ENCODE measurements at regions not wholly inside any gene's neighbourhood (a gene's known extent, or its start where the extent isn't known, plus 50 kb on each side); places are given as distances from the start of the nearest gene placed in this dataset.

DNA sequence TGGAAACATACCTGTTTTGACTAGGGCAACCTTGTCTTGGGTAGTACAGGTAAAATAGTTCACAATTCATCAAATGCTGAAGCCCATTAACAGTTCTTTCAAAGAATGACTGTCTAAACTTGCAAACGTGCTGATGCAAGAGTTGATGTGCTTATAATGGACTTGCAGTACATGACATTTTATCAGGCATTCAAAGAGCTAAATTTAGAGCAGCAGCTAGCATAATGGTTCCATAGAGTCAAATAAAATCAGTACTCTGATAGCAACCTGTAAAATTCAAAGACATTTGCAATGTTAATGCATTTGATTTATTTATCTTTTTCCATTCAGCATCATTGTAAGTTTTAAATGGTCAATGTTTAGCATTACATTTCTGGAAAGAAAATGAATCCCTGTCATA is 979.7 kb upstream of the SLC10A2 start:
- peaks cover 6% of the 10 kb centered on the region for H3K9me3 Mint-ChIP-seq
- DNase-seq, result no peak
- no peak overlapping the region for H3K27ac Mint-ChIP-seq
- no peaks in the 10 kb centered on the region for H3K4me1 Mint-ChIP-seq (ENCODE audit: low read depth)
- no peaks in the 10 kb centered on the region for H3K27me3 Mint-ChIP-seq
- no peak overlapping the region for H3K4me3 Mint-ChIP-seq
- H3K36me3 Mint-ChIP-seq (ENCODE audit: low read depth), result no peaks in the 10 kb centered on the region

DNA sequence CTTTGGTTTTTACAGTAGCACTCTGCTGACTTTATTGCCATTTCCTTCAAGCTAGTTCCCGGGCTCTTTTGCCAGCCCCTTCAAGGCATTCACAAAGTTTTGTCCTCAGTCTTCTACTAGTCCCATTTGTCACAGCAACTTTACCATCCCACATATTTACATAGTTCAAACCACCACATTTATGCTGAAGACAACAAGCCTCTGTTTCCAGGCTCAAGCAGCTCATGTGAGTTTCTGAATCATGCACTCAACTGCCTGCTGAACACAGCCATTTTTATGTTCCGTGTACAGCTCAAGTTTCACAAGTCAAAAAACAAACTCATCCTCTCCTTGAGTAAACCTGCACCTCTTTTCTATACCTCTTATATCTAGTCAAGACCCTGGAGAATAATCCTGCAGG is 977.0 kb upstream of the SLC10A2 start:
- Mint-ChIP-seq H3K27me3 (no peaks in the 10 kb centered on the region), H3K4me3 (no peak overlapping the region), H3K4me1 (ENCODE audit: low read depth) (no peaks in the 10 kb centered on the region), H3K9me3 (peaks cover 9% of the 10 kb centered on the region), H3K27ac (no peak overlapping the region), H3K36me3 (ENCODE audit: low read depth) (no peaks in the 10 kb centered on the region)
- DNase-seq, result no peak

DNA sequence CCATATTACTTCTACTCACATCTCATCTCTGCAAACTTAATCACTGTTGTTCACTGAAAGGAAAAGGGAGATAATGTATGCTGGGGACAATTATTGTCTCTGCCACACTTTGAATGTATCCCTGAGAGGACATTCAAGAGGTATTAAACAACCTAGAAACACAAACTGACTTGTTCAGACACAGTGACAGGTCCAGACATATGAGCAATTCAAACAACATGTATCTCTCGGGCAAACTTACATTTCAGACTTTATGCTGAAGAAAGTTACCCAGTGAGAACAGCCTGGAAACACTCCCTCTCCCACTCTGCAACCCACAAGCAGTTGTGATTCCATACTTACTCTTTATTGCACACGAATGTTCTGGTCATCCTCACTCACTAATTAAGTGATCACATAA is 968.7 kb upstream of the SLC10A2 start:
- Mint-ChIP-seq H3K4me3 (no peak overlapping the region), H3K9me3 (no peaks in the 10 kb centered on the region), H3K36me3 (ENCODE audit: low read depth) (no peaks in the 10 kb centered on the region), H3K27me3 (no peaks in the 10 kb centered on the region), H3K4me1 (ENCODE audit: low read depth) (no peaks in the 10 kb centered on the region), H3K27ac (no peak overlapping the region)
- no peak for DNase-seq

DNA sequence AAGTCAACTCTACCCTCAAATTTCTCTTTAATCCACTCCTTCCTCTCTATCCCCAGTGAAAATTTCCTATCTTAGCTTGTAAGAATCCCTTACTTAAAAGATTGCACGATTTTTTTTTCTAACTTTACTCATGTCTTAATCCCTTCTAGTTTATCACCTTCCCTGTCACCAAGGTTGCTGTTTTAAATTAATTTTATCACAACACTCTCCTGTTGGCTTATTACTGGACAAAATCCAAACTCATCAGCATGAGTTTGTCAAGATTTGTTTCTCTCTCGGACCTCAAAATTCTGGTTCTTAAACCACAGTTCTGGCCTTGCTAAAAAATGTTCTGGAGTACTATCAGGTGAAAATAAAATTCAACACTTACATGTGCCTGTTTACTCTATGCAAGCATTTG is 959.1 kb upstream of the SLC10A2 start:
- H3K27ac Mint-ChIP-seq, result no peak overlapping the region

DNA sequence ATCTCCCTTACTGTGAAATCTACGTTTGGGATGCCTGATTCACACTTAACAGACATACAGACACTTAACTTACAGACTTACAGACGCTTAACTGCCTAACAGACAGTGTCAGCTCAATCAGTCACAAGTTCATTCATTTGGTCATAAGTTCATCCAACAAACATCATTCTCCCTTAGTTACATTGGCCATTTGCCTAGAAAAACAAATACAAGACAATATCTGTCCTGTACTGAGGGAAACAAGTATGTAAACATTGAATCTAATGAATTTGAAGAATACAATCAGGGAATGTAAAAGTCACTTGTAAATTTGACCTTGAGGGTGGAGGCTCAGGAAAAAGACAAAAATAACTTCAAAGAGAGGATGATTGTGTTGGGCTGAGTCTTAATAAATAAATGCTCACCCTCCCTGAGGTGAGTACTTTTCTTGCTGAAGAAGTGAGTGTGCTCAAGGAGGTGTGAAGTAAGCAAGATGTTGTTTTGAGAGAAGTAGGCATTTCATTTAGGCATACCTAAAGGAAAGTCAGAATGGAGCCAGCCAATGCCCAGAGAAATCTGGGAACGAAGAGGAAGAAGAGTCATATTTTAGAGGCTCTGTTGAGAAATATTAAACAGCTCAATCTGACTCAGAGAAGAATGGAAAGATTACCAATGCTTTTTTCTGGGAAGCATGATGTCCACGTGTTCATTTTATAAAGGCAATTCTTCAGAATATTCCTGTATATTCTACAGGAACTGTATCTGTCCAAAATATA is 958.4 kb upstream of the SLC10A2 start:
- H3K36me3 Mint-ChIP-seq (ENCODE audit: low read depth), result no peaks in the 10 kb centered on the region
- H3K27me3 Mint-ChIP-seq, result no peaks in the 10 kb centered on the region
- H3K4me3 Mint-ChIP-seq, result no peak overlapping the region
- H3K4me1 Mint-ChIP-seq (ENCODE audit: low read depth), result no peaks in the 10 kb centered on the region
- DNase-seq, result no peak
- H3K27ac Mint-ChIP-seq, result no peak overlapping the region
- H3K9me3 Mint-ChIP-seq, result peaks cover 6% of the 10 kb centered on the region

More for the DNA sequence above, 959.1 kb upstream of the SLC10A2 start:
- no peak for DNase-seq
- no peaks in the 10 kb centered on the region for H3K36me3 Mint-ChIP-seq (ENCODE audit: low read depth)
- no peaks in the 10 kb centered on the region for H3K4me1 Mint-ChIP-seq (ENCODE audit: low read depth)
- H3K27me3 Mint-ChIP-seq, result no peaks in the 10 kb centered on the region
- peaks cover 4% of the 10 kb centered on the region for H3K9me3 Mint-ChIP-seq
- no peak overlapping the region for H3K4me3 Mint-ChIP-seq

DNA sequence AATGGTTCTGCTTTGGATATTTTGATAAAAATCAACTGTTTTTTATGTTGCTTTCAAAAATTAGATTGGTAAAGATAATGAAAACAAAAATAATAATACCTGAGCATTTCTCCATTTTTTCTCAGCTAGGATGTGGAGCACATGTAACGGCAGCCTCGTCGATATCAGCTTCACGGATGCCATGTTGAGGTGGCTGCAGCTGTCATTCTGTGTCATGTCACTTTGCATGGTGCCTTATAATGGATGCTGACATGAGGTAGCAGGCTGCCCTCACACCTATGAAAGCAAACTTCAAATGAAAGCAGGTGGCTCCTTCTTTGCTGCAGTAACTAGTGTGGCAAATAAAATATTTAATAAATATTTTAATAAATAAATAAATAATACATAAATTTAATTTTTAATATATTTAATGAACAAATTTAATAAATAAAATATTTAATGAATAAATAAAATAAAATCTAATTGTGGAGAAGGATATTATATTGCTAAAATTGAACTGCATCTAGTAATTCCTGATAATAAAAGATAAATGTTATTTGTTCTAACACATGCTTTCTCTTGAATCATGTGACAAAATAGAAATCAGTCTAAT is 955.7 kb upstream of the SLC10A2 start:
- no peaks in the 10 kb centered on the region for H3K4me1 Mint-ChIP-seq (ENCODE audit: low read depth)
- peaks cover 6% of the 10 kb centered on the region for H3K9me3 Mint-ChIP-seq
- H3K27me3 Mint-ChIP-seq, result no peaks in the 10 kb centered on the region
- no peak for DNase-seq
- no peaks in the 10 kb centered on the region for H3K36me3 Mint-ChIP-seq (ENCODE audit: low read depth)
- no peak overlapping the region for H3K4me3 Mint-ChIP-seq
- no peak overlapping the region for H3K27ac Mint-ChIP-seq

DNA sequence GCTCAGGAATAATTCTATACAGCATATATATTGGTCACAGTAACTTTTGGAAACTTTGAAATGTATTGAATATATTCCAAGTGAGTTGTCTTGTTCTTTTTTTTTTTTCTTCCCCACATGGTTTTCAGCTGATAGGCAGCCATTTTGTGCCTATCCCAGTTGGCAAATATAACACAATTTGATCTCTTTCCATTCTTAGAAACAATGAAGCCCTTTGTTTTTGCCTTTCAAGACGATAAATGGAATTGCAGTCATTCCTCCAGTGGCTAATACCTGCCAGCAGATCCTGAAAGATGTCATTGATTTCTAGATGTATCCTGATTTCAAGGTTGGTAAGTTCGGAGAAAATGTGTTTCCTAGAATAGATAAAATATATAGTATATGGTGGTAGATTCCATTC is 951.1 kb upstream of the SLC10A2 start:
- peaks cover 6% of the 10 kb centered on the region for H3K9me3 Mint-ChIP-seq
- H3K4me1 Mint-ChIP-seq (ENCODE audit: low read depth), result no peaks in the 10 kb centered on the region
- DNase-seq, result no peak
- no peaks in the 10 kb centered on the region for H3K27me3 Mint-ChIP-seq
- H3K4me3 Mint-ChIP-seq, result no peak overlapping the region
- H3K36me3 Mint-ChIP-seq (ENCODE audit: low read depth), result no peaks in the 10 kb centered on the region
- H3K27ac Mint-ChIP-seq, result no peak overlapping the region

DNA sequence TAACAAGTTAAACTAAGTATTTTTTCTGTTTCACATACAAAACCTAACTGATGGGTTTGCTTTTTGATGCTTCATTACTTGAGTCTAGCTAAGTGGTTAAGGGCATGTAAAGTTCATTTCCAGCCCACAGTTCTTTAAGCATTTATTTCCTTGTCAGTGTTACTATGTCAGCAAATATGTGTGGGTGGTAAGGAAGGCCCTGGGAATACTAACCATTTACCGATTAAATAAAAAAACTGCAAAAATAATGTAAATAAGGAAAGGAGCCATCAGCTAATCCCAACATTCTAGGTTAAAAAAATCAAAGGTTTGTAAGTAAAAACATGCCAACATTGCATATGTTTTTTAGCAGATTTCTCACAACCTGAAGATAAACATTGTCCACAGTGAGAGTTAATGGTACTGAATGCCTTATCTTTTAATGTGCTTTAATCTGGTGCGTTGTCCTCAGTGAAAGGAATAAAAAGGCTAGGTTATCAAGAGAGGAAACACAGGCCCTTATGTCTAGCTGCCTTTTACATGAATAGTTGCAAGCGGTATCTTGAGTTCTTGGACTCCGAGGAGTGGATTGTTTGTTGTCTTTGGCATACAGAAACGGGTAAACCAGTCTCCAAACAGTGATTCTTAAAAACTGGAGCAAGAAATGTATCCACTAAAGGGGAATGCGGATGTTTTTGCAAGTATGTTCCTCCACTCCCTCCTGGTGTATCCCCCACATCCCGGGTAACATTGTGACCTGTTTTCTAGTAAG is 949.6 kb upstream of the SLC10A2 start:
- H3K27ac Mint-ChIP-seq, result no peak overlapping the region
- H3K36me3 Mint-ChIP-seq (ENCODE audit: low read depth), result no peaks in the 10 kb centered on the region
- no peaks in the 10 kb centered on the region for H3K27me3 Mint-ChIP-seq
- H3K4me3 Mint-ChIP-seq, result no peak overlapping the region
- H3K4me1 Mint-ChIP-seq (ENCODE audit: low read depth), result no peaks in the 10 kb centered on the region
- H3K9me3 Mint-ChIP-seq, result peaks cover 4% of the 10 kb centered on the region
- no peak for DNase-seq

DNA sequence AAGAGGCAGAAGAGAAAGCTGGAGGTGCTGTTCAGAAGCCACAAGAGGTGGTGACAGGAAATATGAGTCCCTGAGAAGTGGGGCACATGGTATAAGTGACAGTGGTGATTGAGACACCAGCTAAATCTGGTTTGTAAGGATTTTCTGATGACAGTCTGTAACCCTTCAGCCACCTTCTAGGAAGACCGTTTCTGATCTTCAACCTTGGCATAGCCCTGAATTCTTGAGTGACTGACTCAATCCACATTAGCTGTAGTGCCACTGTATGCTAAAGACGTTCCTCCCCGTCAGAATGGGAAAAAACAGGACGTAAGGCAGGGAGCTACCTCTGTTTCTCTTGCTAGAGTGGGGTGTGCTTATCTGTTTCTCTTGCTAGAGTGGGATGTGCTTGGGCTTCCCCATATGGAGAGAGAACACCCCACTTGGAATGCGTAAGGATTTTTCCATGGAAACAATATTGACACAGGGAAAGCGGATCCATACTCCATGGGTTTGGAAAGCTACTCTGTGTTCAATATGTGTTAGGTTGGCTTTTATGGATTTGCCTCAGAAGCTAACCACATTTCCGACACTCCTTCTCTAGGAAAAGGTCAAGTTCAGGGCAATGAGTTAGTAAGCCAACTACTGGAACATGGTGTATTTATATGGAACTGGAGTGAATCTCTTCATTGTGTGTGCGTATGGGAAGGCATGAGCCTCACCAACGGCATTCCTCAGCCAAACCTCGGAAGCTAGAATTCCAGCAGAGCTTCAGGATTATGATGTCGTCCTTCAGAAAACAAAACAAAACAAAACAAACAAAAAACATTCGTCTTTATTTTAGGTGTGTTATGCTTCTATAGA is 948.8 kb upstream of the SLC10A2 start:
- H3K36me3 Mint-ChIP-seq (ENCODE audit: low read depth), result no peaks in the 10 kb centered on the region
- H3K9me3 Mint-ChIP-seq, result peaks cover 4% of the 10 kb centered on the region
- no peaks in the 10 kb centered on the region for H3K4me1 Mint-ChIP-seq (ENCODE audit: low read depth)
- DNase-seq, result no peak
- no peak overlapping the region for H3K4me3 Mint-ChIP-seq
- no peak overlapping the region for H3K27ac Mint-ChIP-seq
- no peaks in the 10 kb centered on the region for H3K27me3 Mint-ChIP-seq

DNA sequence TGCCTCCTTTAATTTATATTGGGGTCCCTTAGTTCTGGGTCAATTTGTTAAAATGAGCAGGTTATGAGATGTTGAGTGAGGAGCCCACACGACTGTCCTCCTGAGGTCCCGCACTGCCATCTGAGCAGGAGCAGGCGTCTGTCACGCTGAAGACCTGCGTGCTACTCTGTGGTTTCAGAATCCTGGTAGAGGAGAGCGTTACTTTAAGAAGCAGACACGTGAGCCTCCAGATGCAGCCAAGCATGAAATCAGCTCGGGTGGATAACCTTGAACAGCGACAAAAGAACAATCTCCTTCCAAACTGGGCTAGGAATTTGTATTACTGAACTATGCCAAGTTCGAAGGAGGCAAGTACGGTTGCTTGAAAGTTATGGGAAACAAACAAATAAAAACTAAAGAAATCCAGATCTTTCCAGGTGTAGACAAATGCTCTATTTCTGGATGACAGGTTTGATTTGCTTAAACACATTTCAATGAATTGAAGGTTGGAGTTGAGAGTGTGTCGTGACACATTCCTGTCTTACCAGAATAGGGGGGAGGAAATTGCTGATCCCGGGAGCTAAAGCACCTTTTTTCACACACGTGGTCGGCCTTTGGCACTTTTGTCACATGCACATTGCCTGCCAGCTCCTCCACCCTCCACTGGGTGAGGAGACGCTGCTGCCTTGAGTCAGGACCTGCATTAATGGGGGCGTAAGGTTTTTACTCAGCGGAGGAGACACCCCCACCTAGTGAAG is 945.5 kb upstream of the SLC10A2 start:
- no peak overlapping the region for H3K27ac Mint-ChIP-seq
- DNase-seq, result no peak
- H3K4me1 Mint-ChIP-seq (ENCODE audit: low read depth), result no peaks in the 10 kb centered on the region
- H3K4me3 Mint-ChIP-seq, result no peak overlapping the region
- H3K36me3 Mint-ChIP-seq (ENCODE audit: low read depth), result no peaks in the 10 kb centered on the region
- no peaks in the 10 kb centered on the region for H3K27me3 Mint-ChIP-seq
- H3K9me3 Mint-ChIP-seq, result peaks cover 4% of the 10 kb centered on the region

DNA sequence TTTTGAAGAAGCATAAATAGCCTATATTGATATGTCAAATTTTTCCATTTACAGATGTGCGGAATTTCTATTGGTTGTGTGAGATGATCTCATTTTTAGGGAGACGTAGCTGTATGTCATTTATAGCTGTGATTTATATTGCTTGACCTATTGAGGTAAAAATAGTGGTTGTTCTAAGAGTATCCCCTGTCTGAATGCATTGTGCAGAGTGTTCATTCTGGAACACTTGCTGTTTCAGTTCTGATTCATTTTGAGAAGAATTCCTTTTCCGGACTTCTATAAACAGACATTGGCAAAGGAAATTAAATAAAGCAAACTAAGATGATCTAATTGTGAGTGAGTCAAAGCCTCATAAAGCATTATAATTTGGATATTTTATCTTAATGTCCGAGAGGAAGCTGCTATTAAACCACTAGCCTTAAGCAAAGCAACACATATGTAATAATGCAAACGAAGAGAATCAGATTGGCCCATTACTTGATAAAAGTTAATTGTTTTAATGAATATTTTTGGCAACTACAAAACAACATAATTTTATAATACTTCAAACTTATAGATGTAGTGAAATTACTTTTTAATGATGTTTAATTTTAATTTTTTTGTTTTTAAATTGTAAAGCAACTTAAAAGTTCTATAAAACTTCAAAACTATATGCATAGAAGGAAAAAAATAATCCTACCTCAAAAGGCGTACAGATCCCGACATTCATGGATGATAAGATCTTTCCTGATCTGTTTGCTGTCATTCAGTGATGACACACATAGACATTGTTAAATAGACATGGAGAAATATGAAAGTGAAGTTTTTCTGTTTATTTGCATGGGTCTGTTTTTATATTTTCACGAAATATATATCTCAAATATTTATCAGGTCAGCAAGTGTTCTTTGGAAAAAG is 942.6 kb upstream of the SLC10A2 start:
- no peaks in the 10 kb centered on the region for H3K27me3 Mint-ChIP-seq
- H3K9me3 Mint-ChIP-seq, result peaks cover 4% of the 10 kb centered on the region
- no peaks in the 10 kb centered on the region for H3K4me1 Mint-ChIP-seq (ENCODE audit: low read depth)
- DNase-seq, result no peak
- no peaks in the 10 kb centered on the region for H3K36me3 Mint-ChIP-seq (ENCODE audit: low read depth)
- H3K27ac Mint-ChIP-seq, result no peak overlapping the region
- H3K4me3 Mint-ChIP-seq, result no peak overlapping the region

DNA sequence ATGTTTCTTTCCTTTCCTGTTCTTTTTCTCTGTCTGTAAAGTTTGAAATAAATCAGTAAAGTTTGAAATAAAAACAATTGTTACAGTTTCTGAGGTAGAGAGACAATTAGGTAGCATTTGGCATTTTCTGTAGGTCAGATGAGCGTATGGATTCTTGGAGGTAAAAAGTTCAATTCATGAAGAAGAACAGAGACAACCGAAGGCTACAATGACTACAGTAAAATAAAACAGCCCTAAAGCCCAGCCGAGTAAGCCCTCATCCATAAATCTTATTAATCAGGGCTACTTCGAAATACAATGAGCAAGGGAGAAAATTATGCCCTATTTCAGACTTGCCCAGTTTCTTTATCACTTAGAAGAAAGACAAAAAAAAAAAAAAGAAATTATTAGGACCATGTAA is 941.9 kb upstream of the SLC10A2 start:
- H3K9me3 Mint-ChIP-seq, result peaks cover 4% of the 10 kb centered on the region
- no peaks in the 10 kb centered on the region for H3K36me3 Mint-ChIP-seq (ENCODE audit: low read depth)
- no peak overlapping the region for H3K27ac Mint-ChIP-seq
- no peak overlapping the region for H3K4me3 Mint-ChIP-seq
- no peaks in the 10 kb centered on the region for H3K4me1 Mint-ChIP-seq (ENCODE audit: low read depth)
- DNase-seq, result no peak
- H3K27me3 Mint-ChIP-seq, result no peaks in the 10 kb centered on the region

DNA sequence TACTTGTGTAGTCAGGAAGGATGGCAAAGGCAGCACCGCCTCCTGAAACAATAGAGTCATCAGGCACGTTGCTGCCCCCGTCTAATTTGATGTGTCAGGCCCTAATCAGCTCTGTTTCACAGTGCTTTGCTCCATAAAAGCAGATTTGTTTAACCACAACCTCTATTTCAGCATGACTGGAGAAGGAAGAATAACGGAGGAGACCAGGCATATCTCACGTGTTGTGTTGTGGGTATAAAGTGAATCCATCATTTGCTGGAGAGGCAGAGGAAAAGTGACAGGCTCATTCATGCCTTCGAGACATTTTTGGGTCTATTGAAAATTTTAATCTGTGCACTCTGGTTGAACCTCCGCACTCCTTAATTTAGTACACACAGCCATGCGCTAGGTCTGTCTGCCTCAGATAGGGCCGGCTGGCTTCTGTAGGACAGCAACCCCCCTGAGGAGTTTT is 940.4 kb upstream of the SLC10A2 start:
- Mint-ChIP-seq H3K4me1 (ENCODE audit: low read depth) (no peaks in the 10 kb centered on the region), H3K27ac (no peak overlapping the region), H3K9me3 (peaks cover 4% of the 10 kb centered on the region), H3K4me3 (no peak overlapping the region), H3K27me3 (no peaks in the 10 kb centered on the region), H3K36me3 (ENCODE audit: low read depth) (no peaks in the 10 kb centered on the region)
- no peak for DNase-seq

Data from activated T-cell treated with anti-CD3 and anti-CD28 coated beads, Interleukin-2, amount 50 U/mL, for 24 hours (primary cell).